SK-N-DZ (cell line): ENCODE measurements at regions not wholly inside any gene's neighbourhood (a gene's known extent, or its start where the extent isn't known, plus 50 kb on each side); places are given as distances from the start of the nearest gene placed in this dataset.

ENCODE experiments used
- DNase-seq: peaks from one replicate; pipeline ENCODE4 v3.0.0-alpha.2; 2015; ENCODE audit warnings: low spot score

GRCh38 chr7:3193379-3194120 is 107.5 kb upstream of the SDK1 start:
- no peak for DNase-seq

- no peak for DNase-seq
Observed at GRCh38 chr7:3194501-3195141, 106.4 kb upstream of the SDK1 start.

- DNase-seq = no peak
Observed at GRCh38 chr7:3195160-3195559, 105.9 kb upstream of the SDK1 start.

GRCh38 chr7:3196629-3197400 is 104.2 kb upstream of the SDK1 start:
- DNase-seq = no peak

GRCh38 chr7:3197567-3198213 is 103.4 kb upstream of the SDK1 start:
- DNase-seq = no peak

- no peak for DNase-seq
Observed at GRCh38 chr7:3198316-3198715, 102.7 kb upstream of the SDK1 start.

- DNase-seq = no peak
Observed at GRCh38 chr7:3200504-3200903, 100.5 kb upstream of the SDK1 start.

- no peak for DNase-seq
Observed at GRCh38 chr7:3201306-3201705, 99.7 kb upstream of the SDK1 start.

- DNase-seq = no peak
Observed at GRCh38 chr7:3201937-3202710, 98.9 kb upstream of the SDK1 start.

GRCh38 chr7:3204526-3204925 is 96.5 kb upstream of the SDK1 start:
- no peak for DNase-seq

- DNase-seq = no peak
Observed at GRCh38 chr7:3206101-3206500, 95.0 kb upstream of the SDK1 start.

- DNase-seq = no peak
Observed at GRCh38 chr7:3206771-3207191, 94.3 kb upstream of the SDK1 start.

- no peak for DNase-seq
Observed at GRCh38 chr7:3207387-3207902, 93.6 kb upstream of the SDK1 start.

GRCh38 chr7:3210531-3210930 is 90.5 kb upstream of the SDK1 start:
- DNase-seq = peak; percentile 17

- DNase-seq = no peak
Observed at GRCh38 chr7:3214090-3214413, 87.0 kb upstream of the SDK1 start.

- DNase-seq = no peak
Observed at GRCh38 chr7:3215624-3216585, 85.1 kb upstream of the SDK1 start.

GRCh38 chr7:3217166-3217565 is 83.9 kb upstream of the SDK1 start:
- no peak for DNase-seq

- no peak for DNase-seq
Observed at GRCh38 chr7:3218411-3219225, 82.4 kb upstream of the SDK1 start.

GRCh38 chr7:3229904-3230470 is 71.1 kb upstream of the SDK1 start:
- peak; percentile 60 for DNase-seq
